ENCODE measurements at regions not wholly inside any gene's neighbourhood (a gene's known extent, or its start where the extent isn't known, plus 50 kb on each side); places are given as distances from the start of the nearest gene placed in this dataset.

DNA sequence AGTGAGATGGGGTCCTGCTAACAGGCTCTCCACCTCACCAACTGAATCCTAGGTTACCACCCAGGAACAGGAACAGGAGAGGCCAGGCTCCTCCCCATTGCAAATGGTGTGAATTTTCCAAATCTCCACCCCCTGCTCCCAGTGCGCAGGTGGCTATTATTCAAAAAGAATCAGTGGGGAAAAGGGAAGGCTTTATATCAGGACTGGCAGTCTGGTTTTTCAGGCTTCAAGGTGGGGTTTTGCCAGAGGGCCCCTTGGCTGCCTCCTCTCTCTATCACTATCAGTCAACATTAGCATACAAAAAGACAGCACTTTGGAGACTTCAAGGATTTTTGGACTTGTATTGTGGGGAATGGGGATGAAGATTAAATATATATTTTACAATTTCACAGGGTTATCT lies 1817.6 kb upstream of the C9orf72 start:
- TF ChIP-seq, protein P1, sequence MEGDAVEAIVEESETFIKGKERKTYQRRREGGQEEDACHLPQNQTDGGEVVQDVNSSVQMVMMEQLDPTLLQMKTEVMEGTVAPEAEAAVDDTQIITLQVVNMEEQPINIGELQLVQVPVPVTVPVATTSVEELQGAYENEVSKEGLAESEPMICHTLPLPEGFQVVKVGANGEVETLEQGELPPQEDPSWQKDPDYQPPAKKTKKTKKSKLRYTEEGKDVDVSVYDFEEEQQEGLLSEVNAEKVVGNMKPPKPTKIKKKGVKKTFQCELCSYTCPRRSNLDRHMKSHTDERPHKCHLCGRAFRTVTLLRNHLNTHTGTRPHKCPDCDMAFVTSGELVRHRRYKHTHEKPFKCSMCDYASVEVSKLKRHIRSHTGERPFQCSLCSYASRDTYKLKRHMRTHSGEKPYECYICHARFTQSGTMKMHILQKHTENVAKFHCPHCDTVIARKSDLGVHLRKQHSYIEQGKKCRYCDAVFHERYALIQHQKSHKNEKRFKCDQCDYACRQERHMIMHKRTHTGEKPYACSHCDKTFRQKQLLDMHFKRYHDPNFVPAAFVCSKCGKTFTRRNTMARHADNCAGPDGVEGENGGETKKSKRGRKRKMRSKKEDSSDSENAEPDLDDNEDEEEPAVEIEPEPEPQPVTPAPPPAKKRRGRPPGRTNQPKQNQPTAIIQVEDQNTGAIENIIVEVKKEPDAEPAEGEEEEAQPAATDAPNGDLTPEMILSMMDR (conservative IDR thresholded peaks at IDR 0.05; ENCODE audit: low read length) = no peak
- TF ChIP-seq EZH2phosphoT487 (IDR thresholded peaks at IDR 0.05; ENCODE audit: borderline replicate concordance) = no peak

Measured in Loucy (cell line).